ENCODE measurements at regions not wholly inside any gene's neighbourhood (a gene's known extent, or its start where the extent isn't known, plus 50 kb on each side); places are given as distances from the start of the nearest gene placed in this dataset.

DNA sequence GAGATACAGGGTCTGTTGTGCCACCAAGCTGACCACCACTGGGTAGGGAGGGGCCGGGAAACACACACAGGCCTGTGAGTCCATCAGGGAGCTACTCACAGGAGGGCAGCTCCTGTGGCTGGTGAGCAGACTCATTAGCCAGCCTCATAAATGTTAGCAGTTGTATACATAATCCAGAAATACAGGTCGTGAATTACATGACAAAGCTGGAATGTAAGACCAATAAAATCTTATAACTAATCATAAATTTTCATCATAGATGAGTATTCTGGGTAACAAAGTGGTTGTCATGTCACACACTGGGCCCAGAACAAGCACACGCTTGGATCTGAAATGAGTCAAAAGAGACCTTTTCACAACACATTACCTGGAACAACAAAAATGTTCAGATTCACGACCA is 642.6 kb upstream of the AUTS2 start:
- H3K4me1 ChIP-seq (ENCODE audit: insufficient read depth, low read length) = no peaks in the 10 kb centered on the region; the same call in 1 of the 2 replicates
- H3K4me3 ChIP-seq (ENCODE audit: low read length) = no peak overlapping the region
- no peaks in the 10 kb centered on the region for H3K36me3 ChIP-seq (ENCODE audit: insufficient read depth, low read length)
- no peak overlapping the region for H3K27ac ChIP-seq (ENCODE audit: low read depth, low read length)
- H3K9me3 ChIP-seq (ENCODE audit: insufficient read depth, low read depth, low read length) = no peaks in the 10 kb centered on the region
- WGBS = 87% methylated on average over 4 of the region's 4 CpGs
- no peak overlapping the region for H3K9ac ChIP-seq (ENCODE audit: low read depth, low read length)
- no peaks in the 10 kb centered on the region for H3K27me3 ChIP-seq (ENCODE audit: insufficient read depth, low read length)

DNA sequence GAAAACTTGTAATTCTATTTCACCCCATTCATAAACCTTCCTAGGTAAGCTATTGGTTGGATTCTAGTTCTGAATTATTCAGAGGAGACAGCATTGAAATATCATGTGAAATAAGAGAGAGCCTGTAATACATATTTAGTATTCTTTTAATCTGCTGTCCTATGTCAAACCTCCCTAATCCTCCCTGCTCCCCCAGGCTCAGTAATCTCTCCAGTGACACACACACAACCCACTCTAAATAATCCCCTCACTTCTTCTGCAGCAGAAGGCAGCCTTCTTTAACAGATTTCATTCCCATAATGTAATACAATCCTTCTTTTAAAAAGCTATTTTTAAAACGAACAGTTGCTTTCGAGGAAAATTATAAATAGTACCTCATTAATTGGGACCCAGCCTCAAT is 639.7 kb upstream of the AUTS2 start:
- no peak overlapping the region for H3K4me3 ChIP-seq (ENCODE audit: low read length)
- no peak overlapping the region for H3K27ac ChIP-seq (ENCODE audit: low read depth, low read length)
- H3K4me1 ChIP-seq (ENCODE audit: insufficient read depth, low read length) = no peaks in the 10 kb centered on the region; the same call in 1 of the 2 replicates
- no peak overlapping the region for H3K9ac ChIP-seq (ENCODE audit: low read depth, low read length)
- WGBS = 79% methylated on average over 2 of the region's 2 CpGs
- H3K27me3 ChIP-seq (ENCODE audit: insufficient read depth, low read length) = no peaks in the 10 kb centered on the region
- no peaks in the 10 kb centered on the region for H3K36me3 ChIP-seq (ENCODE audit: insufficient read depth, low read length)
- H3K9me3 ChIP-seq (ENCODE audit: insufficient read depth, low read depth, low read length) = no peaks in the 10 kb centered on the region

DNA sequence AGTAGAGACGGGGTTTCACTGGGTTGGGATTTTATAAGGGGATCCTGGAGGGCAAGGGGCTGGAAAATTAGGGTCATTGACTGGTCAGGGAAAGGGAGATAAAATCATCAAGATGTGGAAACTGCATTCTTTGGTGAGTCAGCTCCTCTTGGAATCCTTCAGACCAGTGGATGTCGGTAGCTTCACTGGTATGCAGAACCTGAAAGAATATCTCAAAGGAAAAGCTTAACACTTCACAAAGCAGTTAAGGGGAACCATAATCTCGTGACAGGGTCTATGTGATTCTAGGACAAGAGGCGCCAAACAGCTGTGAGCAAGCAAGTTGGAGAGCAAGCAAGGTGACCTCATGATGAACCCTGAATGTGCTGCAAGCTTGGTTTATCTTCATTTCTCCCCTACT is 634.7 kb upstream of the AUTS2 start:
- no peaks in the 10 kb centered on the region for H3K9me3 ChIP-seq (ENCODE audit: insufficient read depth, low read depth, low read length)
- 80% methylated on average over 4 of the region's 4 CpGs for WGBS
- no peaks in the 10 kb centered on the region for H3K4me1 ChIP-seq (ENCODE audit: insufficient read depth, low read length)
- H3K36me3 ChIP-seq (ENCODE audit: insufficient read depth, low read length) = no peaks in the 10 kb centered on the region
- no peak overlapping the region for H3K9ac ChIP-seq (ENCODE audit: low read depth, low read length)
- no peak overlapping the region for H3K27ac ChIP-seq (ENCODE audit: low read depth, low read length)
- no peaks in the 10 kb centered on the region for H3K27me3 ChIP-seq (ENCODE audit: insufficient read depth, low read length)
- no peak overlapping the region for H3K4me3 ChIP-seq (ENCODE audit: low read length)

DNA sequence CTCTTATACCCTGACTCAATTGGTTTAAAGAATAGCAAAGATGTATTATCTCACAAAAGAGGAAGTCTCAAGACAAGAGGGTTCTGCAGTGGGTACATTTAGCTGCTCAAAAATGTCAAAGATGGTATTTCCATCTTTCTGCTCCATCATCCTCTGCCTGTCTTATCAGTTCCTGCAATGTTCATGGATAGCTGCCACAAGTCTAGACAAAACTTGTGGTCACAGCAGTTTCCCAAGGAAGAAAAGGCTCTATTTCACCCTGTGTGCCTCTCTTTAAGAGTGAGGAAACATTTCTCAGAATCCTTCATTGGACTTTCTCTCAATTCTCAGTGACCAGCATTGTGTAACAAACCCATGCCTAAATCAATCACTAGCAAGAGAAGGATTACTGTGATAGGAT is 634.2 kb upstream of the AUTS2 start:
- Histone ChIP-seq H3K27ac (ENCODE audit: low read depth, low read length) (no peak overlapping the region), H3K9ac (ENCODE audit: low read depth, low read length) (no peak overlapping the region)

DNA sequence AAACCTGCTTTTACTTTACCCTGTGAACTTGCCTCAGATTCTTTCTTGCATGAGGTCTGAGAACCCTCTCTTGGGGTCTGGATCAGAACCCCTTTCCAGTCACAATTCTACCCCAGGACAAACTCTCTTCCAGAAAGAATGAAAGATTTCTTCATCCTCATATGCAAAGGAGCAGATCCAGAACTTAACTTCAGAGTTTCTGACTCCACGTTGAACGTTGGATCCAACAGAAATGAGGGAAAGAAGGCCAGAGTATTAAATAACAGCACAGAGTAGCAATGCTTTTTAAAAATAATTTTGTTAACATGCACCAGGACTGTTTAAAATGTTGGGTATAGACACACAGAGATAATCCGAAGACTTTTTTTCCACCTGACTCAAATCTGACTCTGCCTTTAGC is 632.9 kb upstream of the AUTS2 start:
- WGBS = 90% methylated on average over 3 of the region's 3 CpGs
- Histone ChIP-seq H3K36me3 (ENCODE audit: insufficient read depth, low read length) (no peaks in the 10 kb centered on the region), H3K4me3 (ENCODE audit: low read length) (no peak overlapping the region), H3K27ac (ENCODE audit: low read depth, low read length) (no peak overlapping the region), H3K27me3 (ENCODE audit: insufficient read depth, low read length) (no peaks in the 10 kb centered on the region), H3K9ac (ENCODE audit: low read depth, low read length) (no peak overlapping the region), H3K4me1 (ENCODE audit: insufficient read depth, low read length) (no peaks in the 10 kb centered on the region), H3K9me3 (ENCODE audit: insufficient read depth, low read depth, low read length) (no peaks in the 10 kb centered on the region)

More for the DNA sequence above, 634.2 kb upstream of the AUTS2 start:
- Histone ChIP-seq H3K36me3 (ENCODE audit: insufficient read depth, low read length) (no peaks in the 10 kb centered on the region), H3K9me3 (ENCODE audit: insufficient read depth, low read depth, low read length) (no peaks in the 10 kb centered on the region), H3K4me3 (ENCODE audit: low read length) (no peak overlapping the region), H3K27me3 (ENCODE audit: insufficient read depth, low read length) (no peaks in the 10 kb centered on the region), H3K4me1 (ENCODE audit: insufficient read depth, low read length) (no peaks in the 10 kb centered on the region)

DNA sequence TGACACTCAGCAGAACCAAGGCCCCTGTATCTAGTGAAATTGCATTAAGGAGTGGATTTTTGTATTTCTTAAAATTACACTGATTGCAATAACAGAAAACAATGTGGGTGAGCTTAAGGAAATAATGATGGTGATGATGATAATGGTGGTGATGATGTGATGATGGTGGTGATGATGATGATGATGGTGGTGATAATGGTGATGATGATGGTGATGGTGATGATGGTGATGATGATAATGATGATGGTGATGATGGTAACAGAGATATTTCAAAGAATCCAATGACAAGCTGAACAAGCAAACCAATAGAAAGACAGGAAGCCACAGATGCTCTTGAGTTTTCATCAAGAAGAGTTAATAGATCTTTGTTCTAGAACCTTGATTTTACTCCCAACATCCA is 630.7 kb upstream of the AUTS2 start:
- no peaks in the 10 kb centered on the region for H3K27me3 ChIP-seq (ENCODE audit: insufficient read depth, low read length)
- H3K9me3 ChIP-seq (ENCODE audit: insufficient read depth, low read depth, low read length) = 0 out of 2 replicates have a peak, but pooled peaks cover 3% of the 10 kb centered on the region
- no peak overlapping the region for H3K27ac ChIP-seq (ENCODE audit: low read depth, low read length)
- no peaks in the 10 kb centered on the region for H3K36me3 ChIP-seq (ENCODE audit: insufficient read depth, low read length)
- no peak overlapping the region for H3K9ac ChIP-seq (ENCODE audit: low read depth, low read length)
- H3K4me3 ChIP-seq (ENCODE audit: low read length) = no peak overlapping the region
- peaks cover 8% of the 10 kb centered on the region; the same call in 1 of the 2 replicates for H3K4me1 ChIP-seq (ENCODE audit: insufficient read depth, low read length)

DNA sequence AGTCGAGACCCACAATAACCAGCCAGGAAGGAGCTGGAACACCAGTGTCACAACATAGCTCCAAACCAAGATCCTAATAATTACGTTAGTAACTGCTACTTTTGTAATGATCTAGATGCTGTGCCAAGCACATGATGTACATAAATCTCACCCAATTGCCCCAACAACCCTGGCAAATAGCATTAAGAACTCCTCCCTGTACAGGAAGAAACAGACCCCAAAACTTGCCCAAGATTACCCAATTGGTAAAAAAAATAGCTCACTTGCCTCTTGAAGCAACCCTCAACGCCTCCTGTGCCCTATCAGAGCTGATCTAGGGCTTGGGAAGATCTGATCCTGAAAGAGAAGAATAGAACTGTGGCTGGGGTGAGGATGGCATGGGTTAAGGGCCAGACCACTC is 628.7 kb upstream of the AUTS2 start:
- Histone ChIP-seq H3K9me3 (ENCODE audit: insufficient read depth, low read depth, low read length) (0 out of 2 replicates have a peak, but pooled peaks cover 3% of the 10 kb centered on the region), H3K36me3 (ENCODE audit: insufficient read depth, low read length) (no peaks in the 10 kb centered on the region), H3K9ac (ENCODE audit: low read depth, low read length) (no peak overlapping the region), H3K4me1 (ENCODE audit: insufficient read depth, low read length) (peaks cover 12% of the 10 kb centered on the region; the same call in 1 of the 2 replicates), H3K27ac (ENCODE audit: low read depth, low read length) (no peak overlapping the region), H3K4me3 (ENCODE audit: low read length) (no peak overlapping the region), H3K27me3 (ENCODE audit: insufficient read depth, low read length) (no peaks in the 10 kb centered on the region)
- WGBS = 89% methylated on average over 3 of the region's 3 CpGs

DNA sequence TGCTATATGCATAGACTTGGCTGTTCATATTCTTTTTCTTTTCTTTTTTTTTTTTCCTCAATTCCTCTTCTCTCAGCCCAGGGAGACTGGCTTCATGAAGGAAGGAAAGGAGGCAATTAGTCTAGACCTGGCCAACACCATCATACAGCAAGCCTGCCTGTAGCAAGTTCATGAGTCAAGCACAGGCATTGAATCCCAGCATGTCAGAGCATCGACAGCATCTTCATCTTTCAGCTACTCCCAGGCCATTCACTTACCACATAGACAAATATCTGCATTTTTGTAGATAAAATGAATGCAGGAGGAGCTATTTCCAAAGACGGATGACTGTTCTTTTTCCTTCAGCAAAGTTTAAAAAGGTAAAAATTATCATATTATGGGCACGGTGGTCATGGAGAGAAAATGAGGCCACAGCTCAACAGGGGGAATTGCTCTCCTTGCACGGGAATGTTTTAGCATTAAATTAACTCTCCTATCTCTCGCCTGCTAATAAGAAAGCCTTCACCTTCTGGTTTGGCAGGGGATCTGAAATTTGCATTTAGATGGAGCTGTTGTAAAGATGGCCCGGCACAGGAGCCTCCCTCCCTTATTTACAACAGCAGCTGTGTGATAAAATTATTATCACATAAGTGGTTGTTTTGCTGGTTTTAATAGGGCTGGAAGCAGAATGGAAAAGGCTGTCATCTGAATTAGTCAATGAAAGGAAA is 626.5 kb upstream of the AUTS2 start:
- Histone ChIP-seq H3K4me3 (ENCODE audit: low read length) (no peak overlapping the region), H3K4me1 (ENCODE audit: insufficient read depth, low read length) (peaks cover 12% of the 10 kb centered on the region; the same call in 1 of the 2 replicates), H3K36me3 (ENCODE audit: insufficient read depth, low read length) (no peaks in the 10 kb centered on the region), H3K27me3 (ENCODE audit: insufficient read depth, low read length) (no peaks in the 10 kb centered on the region), H3K27ac (ENCODE audit: low read depth, low read length) (no peak overlapping the region), H3K9ac (ENCODE audit: low read depth, low read length) (no peak overlapping the region), H3K9me3 (ENCODE audit: insufficient read depth, low read depth, low read length) (0 out of 2 replicates have a peak, but pooled peaks cover 3% of the 10 kb centered on the region)
- WGBS = 56% methylated on average over 4 of the region's 6 CpGs

DNA sequence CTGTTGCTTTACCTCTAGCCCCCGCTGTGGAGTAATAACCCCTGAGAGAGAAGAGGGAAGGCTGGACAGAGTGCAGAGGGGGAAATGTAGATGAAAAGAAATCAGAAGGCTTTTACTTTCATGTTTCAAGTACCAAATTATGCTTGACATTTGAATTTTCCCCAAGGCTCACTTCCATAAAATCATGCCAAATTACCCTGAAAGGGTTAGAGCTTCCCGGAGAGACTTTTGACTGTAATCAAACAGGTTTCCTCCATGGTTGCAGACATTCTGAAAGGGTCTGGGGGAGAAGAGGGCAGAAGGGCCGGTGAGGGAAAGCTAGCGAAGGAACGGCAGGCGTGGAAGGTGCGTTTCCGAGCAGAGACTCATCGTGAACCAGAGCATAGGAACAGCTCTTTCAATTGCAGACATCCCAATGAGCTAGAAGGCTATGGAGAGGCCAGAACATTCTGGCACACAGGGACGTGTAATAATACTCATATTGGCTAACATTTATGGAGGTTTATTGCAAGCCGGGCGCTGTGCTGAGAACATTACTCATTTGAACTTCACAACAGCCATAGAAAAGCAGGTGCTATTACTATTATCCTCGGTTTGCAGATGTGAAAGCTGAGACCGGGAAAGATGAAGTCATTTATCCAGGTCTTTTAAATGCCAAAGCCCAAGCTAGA is 620.8 kb upstream of the AUTS2 start:
- Histone ChIP-seq H3K9ac (ENCODE audit: low read depth, low read length) (no peak overlapping the region), H3K27ac (ENCODE audit: low read depth, low read length) (no peak overlapping the region), H3K4me3 (ENCODE audit: low read length) (no peak overlapping the region), H3K36me3 (ENCODE audit: insufficient read depth, low read length) (no peaks in the 10 kb centered on the region), H3K9me3 (ENCODE audit: insufficient read depth, low read depth, low read length) (peaks cover 2% of the 10 kb centered on the region; the same call in 1 of the 2 replicates), H3K4me1 (ENCODE audit: insufficient read depth, low read length) (peaks cover 35% of the 10 kb centered on the region), H3K27me3 (ENCODE audit: insufficient read depth, low read length) (no peaks in the 10 kb centered on the region)
- WGBS = 77% methylated on average over 14 of the region's 14 CpGs

DNA sequence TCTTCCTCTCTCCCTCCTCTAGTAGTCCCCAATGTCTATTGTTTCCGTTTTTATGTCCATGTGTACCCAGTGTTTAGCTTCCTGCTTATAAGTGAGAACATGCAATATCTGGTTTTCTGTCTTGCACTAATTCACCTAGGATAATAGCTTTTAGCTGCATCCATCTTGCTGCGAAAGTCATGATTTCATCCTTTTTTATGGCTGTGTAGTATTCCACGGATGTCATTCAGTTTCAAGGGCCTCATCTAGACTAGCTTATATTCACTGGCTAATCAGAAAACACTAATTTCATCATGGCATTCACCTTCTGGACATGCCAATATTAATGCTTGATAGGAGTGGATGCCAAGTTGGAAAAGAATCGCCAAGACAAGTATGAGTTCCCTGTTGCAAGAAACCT is 619.6 kb upstream of the AUTS2 start:
- Histone ChIP-seq H3K27ac (ENCODE audit: low read depth, low read length) (no peak overlapping the region), H3K9me3 (ENCODE audit: insufficient read depth, low read depth, low read length) (peaks cover 3% of the 10 kb centered on the region; the same call in 1 of the 2 replicates), H3K36me3 (ENCODE audit: insufficient read depth, low read length) (no peaks in the 10 kb centered on the region), H3K9ac (ENCODE audit: low read depth, low read length) (no peak overlapping the region), H3K27me3 (ENCODE audit: insufficient read depth, low read length) (no peaks in the 10 kb centered on the region), H3K4me3 (ENCODE audit: low read length) (no peak overlapping the region), H3K4me1 (ENCODE audit: insufficient read depth, low read length) (peaks cover 30% of the 10 kb centered on the region)
- WGBS = 95% methylated on average over 3 of the region's 4 CpGs

DNA sequence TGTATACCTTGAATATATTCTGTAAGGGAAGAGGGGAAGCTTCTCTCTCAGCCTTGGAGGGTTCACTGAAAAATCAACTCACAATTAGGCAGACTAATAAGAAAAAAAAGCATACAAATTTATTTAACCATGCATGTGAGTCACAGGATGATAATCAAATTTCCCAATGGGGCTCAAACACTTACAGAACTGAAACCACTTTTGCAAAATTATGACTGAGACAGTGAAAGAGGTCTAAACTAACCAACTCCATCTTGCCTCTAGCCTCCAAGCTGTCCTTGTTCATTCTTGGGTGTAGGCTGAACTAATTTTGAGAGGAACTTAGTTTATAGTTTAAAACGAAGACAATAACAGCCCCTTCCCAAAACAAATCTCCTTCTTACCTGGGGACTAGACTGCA is 618.3 kb upstream of the AUTS2 start:
- WGBS = no CpG with 5 or more reads among the region's 1 CpG
- H3K27ac ChIP-seq (ENCODE audit: low read depth, low read length) = peak overlapping the region; percentile 76; the same call in 1 of the 2 replicates

More for the DNA sequence above, 618.3 kb upstream of the AUTS2 start:
- H3K4me1 ChIP-seq (ENCODE audit: insufficient read depth, low read length) = peaks cover 30% of the 10 kb centered on the region
- H3K4me3 ChIP-seq (ENCODE audit: low read length) = no peak overlapping the region
- H3K27me3 ChIP-seq (ENCODE audit: insufficient read depth, low read length) = no peaks in the 10 kb centered on the region
- no peak overlapping the region for H3K9ac ChIP-seq (ENCODE audit: low read depth, low read length)
- H3K9me3 ChIP-seq (ENCODE audit: insufficient read depth, low read depth, low read length) = peaks cover 3% of the 10 kb centered on the region; the same call in 1 of the 2 replicates
- H3K36me3 ChIP-seq (ENCODE audit: insufficient read depth, low read length) = no peaks in the 10 kb centered on the region
